GM12878 (cell line): ENCODE measurements at regions not wholly inside any gene's neighbourhood (a gene's known extent, or its start where the extent isn't known, plus 50 kb on each side); places are given as distances from the start of the nearest gene placed in this dataset.

Source experiments
- ATAC-seq: fragments of 200-7000 bp; cut with Tn5 transposase; 3 replicates; pipeline ENCODE4 v1.9.1; 2020; ENCODE audit warnings: mild to moderate bottlenecking, moderate library complexity
- BruUV-seq: library from RNA; stranded (reverse); fragments of 400-500 nt; replicated peaks from 2 replicates; lab custom pipeline; 2021; lab: Mats Ljungman, UMichigan
- CTCF ChIA-PET: fragments of 300-600 bp; sonication (Branson Sonifier 250); formaldehyde crosslinking; extraction: SDS; loops from one replicate; lab custom pipeline; 2021; ENCODE audit warnings: inconsistent platforms; lab: Yijun Ruan, JAX
- POLR2A ChIA-PET: fragments of 350-600 bp; formaldehyde crosslinking; extraction: SDS; loops from one replicate; lab custom pipeline; 2021; ENCODE audit warnings: inconsistent platforms; lab: Charles Lee
- RAD21 ChIA-PET: fragments of 300-600 bp; sonication (Branson Sonifier 250); formaldehyde crosslinking; loops from one replicate; lab custom pipeline; 2023; ENCODE audit warnings: antibody characterized with exemption; ENCODE audit not compliant: unreplicated experiment; lab: Charles Lee
- SMC1A ChIA-PET: fragments of 300-600 bp; sonication (Branson Sonifier 250); formaldehyde crosslinking; loops from one replicate; lab custom pipeline; 2023; ENCODE audit not compliant: unreplicated experiment, uncharacterized antibody; lab: Charles Lee
- DNase-seq: peaks from one replicate; pipeline ENCODE4 v3.0.0-alpha.2; 2011; ENCODE audit warnings: low read depth, low spot score
- FAIRE-seq: peaks from 3 replicates; lab custom pipeline; 2011; peaks lifted over from hg19 to GRCh38; lab: Jason Lieb, UNC
- H2AFZ ChIP-seq: 2 replicates; pipeline ENCODE4 v1.6.0; 2011; ENCODE audit warnings: low read depth, low read length, control low read depth; ENCODE audit not compliant: control insufficient read depth
- H3K27ac ChIP-seq: 2 replicates; pipeline ENCODE4 v1.5.1; 2011; ENCODE audit warnings: control low read depth; ENCODE audit not compliant: control insufficient read depth, insufficient read depth
- H3K27me3 ChIP-seq, 2 experiments: replicated peaks in 1 of 2; 2 replicates each; pipeline versions ENCODE4 v1.6.0 to v1.6.1; 2011; ENCODE audit warnings: low read length in 1 of 2; ENCODE audit not compliant: control insufficient read depth in 2 of 2, insufficient read depth in 2 of 2
- H3K36me3 ChIP-seq, 2 experiments: 2 replicates each; pipeline ENCODE4 v1.5.1; 2011; ENCODE audit warnings: low read length in 1 of 2; ENCODE audit not compliant: control insufficient read depth in 2 of 2, insufficient read depth in 2 of 2
- H3K4me1 ChIP-seq: 2 replicates; pipeline ENCODE4 v1.6.1; 2011; ENCODE audit warnings: mild to moderate bottlenecking, low read length, moderate library complexity, mixed read lengths; ENCODE audit not compliant: control insufficient read depth, insufficient read depth
- H3K4me2 ChIP-seq: 2 replicates; pipeline ENCODE4 v1.6.0; 2011; ENCODE audit warnings: control low read depth; ENCODE audit not compliant: control insufficient read depth, insufficient read depth
- H3K4me3 ChIP-seq: fragments of 200-600 bp; sonication (generic); 2 replicates; pipeline ENCODE4 v1.5.1; 2016
- H3K79me2 ChIP-seq: 2 replicates; pipeline ENCODE4 v1.6.0; 2011; ENCODE audit warnings: low read length; ENCODE audit not compliant: control insufficient read depth, insufficient read depth
- H3K9ac ChIP-seq: 2 replicates; pipeline ENCODE4 v1.8.0; 2011; ENCODE audit warnings: low read length, control low read depth, mixed read lengths; ENCODE audit not compliant: control insufficient read depth, insufficient read depth
- H3K9me3 ChIP-seq: replicated peaks from 3 replicates; pipeline ENCODE4 v1.5.1; 2011; ENCODE audit warnings: mild to moderate bottlenecking, low read length; ENCODE audit not compliant: control insufficient read depth, insufficient read depth
- H4K20me1 ChIP-seq: 2 replicates; pipeline ENCODE4 v1.6.0; 2011; ENCODE audit not compliant: control insufficient read depth, insufficient read depth
- ATF2 ChIP-seq: IDR thresholded peaks from 2 replicates; pipeline ENCODE4 v1.6.1; 2012; ENCODE audit warnings: low read length, inconsistent platforms
- BCL11A ChIP-seq: IDR thresholded peaks from 2 replicates; pipeline ENCODE4 v1.6.1; 2011; ENCODE audit warnings: low read depth, low read length
- BCLAF1 ChIP-seq: fragments of 450-650 bp; IDR thresholded peaks from 2 replicates; pipeline ENCODE4 v1.6.1; 2017; ENCODE audit warnings: antibody characterized with exemption, mild to moderate bottlenecking, moderate library complexity
- EED ChIP-seq: sonication (generic); IDR thresholded peaks from 2 replicates; pipeline ENCODE4 v1.6.1; 2016; ENCODE audit warnings: antibody characterized with exemption, low read depth
- HDAC6 ChIP-seq: fragments of 200-600 bp; sonication (generic); IDR thresholded peaks from one replicate; pipeline ENCODE4 v1.8.0; 2017; ENCODE audit warnings: antibody characterized with exemption; ENCODE audit not compliant: unreplicated experiment
- IRF3 ChIP-seq: fragments of 450-650 bp; IDR thresholded peaks from 2 replicates; pipeline ENCODE4 v1.6.1; 2014; ENCODE audit warnings: mild to moderate bottlenecking
- NFYB ChIP-seq: IDR thresholded peaks from 2 replicates; pipeline ENCODE4 v1.6.1; 2011; ENCODE audit warnings: low read depth, mild to moderate bottlenecking, low read length, improper control_type of control experiment, moderate library complexity; ENCODE audit not compliant: insufficient read depth
- POLR2A ChIP-seq: IDR thresholded peaks from 2 replicates; pipeline ENCODE4 v1.6.1; 2011; ENCODE audit warnings: low read depth, mild to moderate bottlenecking, low read length
- POU2F2 ChIP-seq: IDR thresholded peaks from 3 replicates; pipeline ENCODE4 v1.6.1; 2011; ENCODE audit warnings: low read depth, mild to moderate bottlenecking, low read length, borderline replicate concordance
- SIN3A ChIP-seq: IDR thresholded peaks from 2 replicates; pipeline ENCODE4 v1.6.1; 2012; ENCODE audit warnings: low read depth, low read length, improper control_type of control experiment
- SMARCA5 ChIP-seq: fragments of 450-650 bp; IDR thresholded peaks from 2 replicates; pipeline ENCODE4 v1.6.1; 2017; ENCODE audit warnings: mild to moderate bottlenecking
- USF1 ChIP-seq: IDR thresholded peaks from 2 replicates; pipeline ENCODE4 v1.6.1; 2011; ENCODE audit warnings: borderline replicate concordance, low read depth, mild to moderate bottlenecking, moderate library complexity, mixed read lengths, low read length; ENCODE audit not compliant: insufficient read depth; ENCODE audit errors: extremely low read length
- ZNF687 ChIP-seq: fragments of 450-650 bp; IDR thresholded peaks from 2 replicates; pipeline ENCODE4 v1.6.1; 2017; ENCODE audit warnings: mild to moderate bottlenecking, moderate library complexity
- ZSCAN29 ChIP-seq: fragments of 450-650 bp; IDR thresholded peaks from 2 replicates; pipeline ENCODE4 v1.6.1; 2017; ENCODE audit warnings: mild to moderate bottlenecking, moderate library complexity
- WGBS: methylation state at CpG from one replicate; pipeline ENCODE4 v1.1.6; 2016; ENCODE audit warnings: low lambda C conversion rate; ENCODE audit not compliant: insufficient replicate concordance, insufficient coverage; ENCODE audit errors: missing lambda C conversion rate; 5-methylcytosine and 5-hydroxymethylcytosine counted together
- in situ Hi-C: fragments of 300-500 bp; cut with MboI; formaldehyde crosslinking; loops from 9 replicates; pipeline ENCODE4 v1.14.3; 2018; ENCODE audit warnings: mixed read lengths
- intact Hi-C: fragments of 100-400 bp; cut with micrococcal nuclease; formaldehyde crosslinking; loops from one replicate; pipeline ENCODE4 v1.14.2; 2022; ENCODE audit not compliant: unreplicated experiment

- POLR2A ChIA-PET: no interaction called here
- ATAC-seq (no peak), DNase-seq (no peak), FAIRE-seq (no peak)
- Histone ChIP-seq H3K9me3 (no peaks in the 10 kb centered on the region), H3K9ac (no peak overlapping the region), H3K27me3 (no peaks in the 10 kb centered on the region), H3K4me3 (no peak overlapping the region), H3K27ac (no peak overlapping the region), H3K79me2 (no peaks in the 10 kb centered on the region), H3K4me2 (no peak overlapping the region), H4K20me1 (no peaks in the 10 kb centered on the region), H3K4me1 (no peaks in the 10 kb centered on the region), H3K36me3 (no peaks in the 10 kb centered on the region), H2AFZ (no peak overlapping the region)
- BruUV-seq: no TSS peak
- RAD21 ChIA-PET: no interaction called here
- CTCF ChIA-PET: interaction anchor here (1.5 kb wide), 1 partner anchor 97 kb away, joined by 3 read pairs; no protein-coding TSS in a partner anchor
- in situ Hi-C loops: no loop called here
- intact Hi-C loops: no loop called here
- SMC1A ChIA-PET: interaction anchor here (0.6 to 1.6 kb wide), 2 partner anchors 9 to 956 kb away, joined by 3 to 4 read pairs; no protein-coding TSS in a partner anchor
- WGBS: 19% methylated on average over 4 of the region's 4 CpGs
- TF ChIP-seq NFYB: no peak
- no peak for TF ChIP-seq BCLAF1
- TF ChIP-seq SIN3A: no peak
- TF ChIP-seq HDAC6: no peak
- no peak for TF ChIP-seq POU2F2
- TF ChIP-seq BCL11A: no peak
- no peak for TF ChIP-seq POLR2A
- TF ChIP-seq USF1: no peak
- TF ChIP-seq SMARCA5: no peak
- no peak for TF ChIP-seq EED
- TF ChIP-seq ZNF687: no peak
- no peak for TF ChIP-seq IRF3
- TF ChIP-seq ZSCAN29: no peak
- no peak for TF ChIP-seq ATF2
Measured at GRCh38 chr6:145047891-145048290, 687.4 kb downstream of the EPM2A start.
